ENCODE measurements at regions not wholly inside any gene's neighbourhood (a gene's known extent, or its start where the extent isn't known, plus 50 kb on each side); places are given as distances from the start of the nearest gene placed in this dataset.

DNA sequence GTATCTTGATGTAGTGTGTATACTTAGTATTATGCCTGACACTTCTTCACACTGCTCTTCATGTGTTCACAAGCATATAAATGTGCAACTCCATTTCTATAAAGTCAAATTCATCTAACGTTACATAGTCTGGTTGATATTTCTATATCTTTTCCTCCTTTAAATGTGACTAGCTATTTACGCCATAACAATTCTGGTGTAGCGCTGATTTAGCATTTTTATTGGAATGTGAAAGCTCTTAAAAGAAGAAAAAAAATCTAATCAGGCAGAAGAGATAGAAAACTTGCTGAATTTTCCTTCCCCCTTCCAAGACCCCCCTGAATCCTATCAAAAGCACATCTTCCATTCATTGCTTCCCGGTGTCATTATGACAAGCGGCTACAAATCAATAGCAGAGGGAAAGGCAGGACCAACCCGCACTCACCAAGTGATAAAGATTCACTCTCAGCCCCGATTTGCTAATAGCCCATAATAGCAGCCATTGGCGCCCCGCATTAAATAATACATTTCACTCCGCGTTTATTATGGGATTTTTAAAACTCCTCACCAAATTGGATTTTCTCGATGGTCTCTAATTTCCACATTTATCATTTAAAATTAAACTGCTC, 299.5 kb upstream of the PMFBP1 start:
- TF ChIP-seq, protein P1, sequence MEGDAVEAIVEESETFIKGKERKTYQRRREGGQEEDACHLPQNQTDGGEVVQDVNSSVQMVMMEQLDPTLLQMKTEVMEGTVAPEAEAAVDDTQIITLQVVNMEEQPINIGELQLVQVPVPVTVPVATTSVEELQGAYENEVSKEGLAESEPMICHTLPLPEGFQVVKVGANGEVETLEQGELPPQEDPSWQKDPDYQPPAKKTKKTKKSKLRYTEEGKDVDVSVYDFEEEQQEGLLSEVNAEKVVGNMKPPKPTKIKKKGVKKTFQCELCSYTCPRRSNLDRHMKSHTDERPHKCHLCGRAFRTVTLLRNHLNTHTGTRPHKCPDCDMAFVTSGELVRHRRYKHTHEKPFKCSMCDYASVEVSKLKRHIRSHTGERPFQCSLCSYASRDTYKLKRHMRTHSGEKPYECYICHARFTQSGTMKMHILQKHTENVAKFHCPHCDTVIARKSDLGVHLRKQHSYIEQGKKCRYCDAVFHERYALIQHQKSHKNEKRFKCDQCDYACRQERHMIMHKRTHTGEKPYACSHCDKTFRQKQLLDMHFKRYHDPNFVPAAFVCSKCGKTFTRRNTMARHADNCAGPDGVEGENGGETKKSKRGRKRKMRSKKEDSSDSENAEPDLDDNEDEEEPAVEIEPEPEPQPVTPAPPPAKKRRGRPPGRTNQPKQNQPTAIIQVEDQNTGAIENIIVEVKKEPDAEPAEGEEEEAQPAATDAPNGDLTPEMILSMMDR (conservative IDR thresholded peaks at IDR 0.05; ENCODE audit: low read depth, low read length): no peak
- H3K4me3 ChIP-seq (ENCODE audit: low read depth, low read length): no peak overlapping the region
- DNase-seq (ENCODE audit: low read depth): no peak

DNA sequence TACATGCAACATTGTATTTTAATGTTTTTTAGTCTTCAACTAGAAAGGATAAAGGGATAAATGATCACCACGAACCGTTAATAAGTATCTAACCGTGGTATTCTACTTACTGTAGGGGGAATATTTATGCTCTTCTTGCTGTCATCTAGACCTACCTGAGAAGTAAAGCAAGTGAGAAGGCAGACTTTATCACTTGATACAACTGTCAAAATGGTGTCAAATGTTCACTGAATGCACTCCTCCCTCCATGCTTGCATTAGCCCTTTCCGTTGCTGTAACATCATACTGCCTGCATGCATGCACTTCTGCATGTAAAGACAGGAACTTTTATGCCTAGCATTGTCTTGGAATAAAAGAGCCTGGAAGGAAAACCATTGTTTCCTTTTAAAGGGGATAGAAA, 298.6 kb upstream of the PMFBP1 start:
- H3K4me3 ChIP-seq (ENCODE audit: low read depth, low read length): no peak overlapping the region
- no peak for DNase-seq (ENCODE audit: low read depth)
- TF ChIP-seq, protein P1 (conservative IDR thresholded peaks at IDR 0.05; ENCODE audit: low read depth, low read length): no peak

DNA sequence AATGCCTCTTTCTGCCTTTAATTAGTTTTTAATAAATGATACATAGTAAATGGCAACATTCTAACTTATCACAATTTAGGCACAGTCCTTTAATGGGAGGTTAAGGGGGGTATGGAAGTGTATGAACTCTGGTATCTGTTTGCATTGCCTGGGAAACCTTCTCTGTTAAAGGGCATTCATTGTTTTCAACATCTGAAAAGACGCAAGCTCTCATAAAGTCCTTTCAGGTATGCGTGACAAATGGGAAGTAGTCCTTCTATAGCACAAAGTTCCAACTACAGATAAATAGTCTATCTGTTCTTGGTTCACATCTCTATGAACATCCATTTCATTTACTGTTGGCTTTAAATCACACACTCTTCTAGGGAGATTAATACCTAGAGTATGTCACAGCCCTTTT, 298.0 kb upstream of the PMFBP1 start:
- no peak overlapping the region for H3K4me3 ChIP-seq (ENCODE audit: low read depth, low read length)
- no peak for DNase-seq (ENCODE audit: low read depth)
- TF ChIP-seq, protein P1 (conservative IDR thresholded peaks at IDR 0.05; ENCODE audit: low read depth, low read length): no peak

DNA sequence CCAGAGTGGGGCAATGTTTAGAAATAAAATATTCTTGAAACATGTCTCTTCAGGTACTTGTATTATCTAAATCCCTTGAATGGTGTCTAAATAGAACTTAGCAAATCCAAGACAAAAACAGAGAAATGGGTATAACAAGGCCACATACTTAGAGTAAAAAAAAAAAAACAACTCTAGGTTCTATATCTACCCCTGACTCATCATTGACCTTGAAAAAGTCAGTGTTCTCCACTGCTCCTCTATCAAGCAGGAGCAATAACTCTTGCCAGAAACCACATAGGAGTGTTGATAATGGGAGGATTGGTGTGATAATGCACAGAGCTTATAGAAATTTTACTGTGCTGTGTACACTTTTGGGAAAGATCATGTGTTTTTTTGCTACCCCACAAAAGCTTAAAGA, 296.6 kb upstream of the PMFBP1 start:
- no peak for DNase-seq (ENCODE audit: low read depth)
- TF ChIP-seq, protein P1 (conservative IDR thresholded peaks at IDR 0.05; ENCODE audit: low read depth, low read length): no peak
- H3K4me3 ChIP-seq (ENCODE audit: low read depth, low read length): no peak overlapping the region

DNA sequence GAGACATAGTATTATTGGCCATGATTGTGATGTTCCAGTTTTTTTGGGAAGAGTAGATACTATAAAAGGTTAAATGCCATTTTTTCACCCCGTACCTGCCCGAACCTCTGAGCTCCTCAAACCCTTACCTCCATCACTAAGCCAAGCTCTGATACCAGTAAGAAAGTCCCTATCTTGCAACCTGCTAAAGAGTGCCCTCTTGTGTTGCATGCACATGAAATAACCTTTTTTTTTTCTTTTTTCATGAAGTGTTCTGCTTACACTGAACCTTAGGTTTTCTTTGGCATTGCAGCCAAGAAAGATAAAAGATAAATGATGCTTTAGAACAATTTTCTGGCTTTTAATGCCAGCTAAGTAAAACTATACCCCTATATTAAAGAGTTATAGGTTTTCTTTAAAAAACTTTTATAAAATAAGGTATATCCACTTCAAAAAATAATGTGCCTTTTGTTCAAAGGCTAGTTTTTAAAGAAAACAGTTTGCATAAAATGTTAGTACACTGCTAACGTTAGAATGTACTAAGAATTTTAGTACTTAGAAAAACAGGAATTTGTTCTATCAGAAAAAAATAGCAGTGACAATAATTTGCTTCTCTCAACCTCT, 295.3 kb upstream of the PMFBP1 start:
- TF ChIP-seq, protein P1 (conservative IDR thresholded peaks at IDR 0.05; ENCODE audit: low read depth, low read length): peak; percentile 82
- DNase-seq (ENCODE audit: low read depth): no peak
- H3K4me3 ChIP-seq (ENCODE audit: low read depth, low read length): no peak overlapping the region

DNA sequence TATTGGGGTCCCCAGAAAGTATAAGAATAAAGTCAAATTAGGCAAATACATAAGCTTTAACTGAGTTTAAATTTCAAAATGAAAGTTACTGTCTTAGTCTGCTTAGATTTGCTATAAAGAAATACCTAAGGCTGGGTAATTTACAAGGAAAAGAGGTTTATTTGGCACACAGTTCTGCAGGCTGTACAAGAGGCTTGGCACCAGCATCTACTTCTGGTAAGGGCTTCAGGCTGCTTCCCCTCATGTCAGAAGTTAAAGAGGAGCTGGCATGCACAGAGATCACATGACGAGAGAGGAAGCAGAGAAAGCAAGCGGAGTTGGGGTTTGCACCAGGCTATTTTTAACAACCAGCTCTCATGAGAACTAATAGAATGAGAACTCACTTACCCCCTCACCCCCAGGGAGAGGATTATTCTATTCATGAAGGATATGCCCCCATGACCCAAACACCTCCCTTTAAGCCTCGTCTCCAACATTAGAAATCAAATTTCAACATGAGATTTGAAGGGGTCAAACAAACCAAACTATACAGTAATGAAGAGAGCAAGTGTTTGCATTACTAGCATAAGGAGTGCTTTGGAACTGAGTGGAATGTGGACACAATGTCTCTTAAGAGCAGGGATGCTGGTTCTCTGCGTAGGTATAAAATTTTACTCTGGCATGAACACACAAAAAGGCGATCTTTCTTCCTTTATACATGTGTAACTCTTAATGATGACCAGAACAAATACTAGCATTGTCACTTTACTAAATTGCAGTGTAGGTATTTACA, 292.8 kb upstream of the PMFBP1 start:
- no peak overlapping the region for H3K4me3 ChIP-seq (ENCODE audit: low read depth, low read length)
- TF ChIP-seq, protein P1 (conservative IDR thresholded peaks at IDR 0.05; ENCODE audit: low read depth, low read length): no peak
- DNase-seq (ENCODE audit: low read depth): no peak

Data from epithelial cell of proximal tubule (primary cell).